B cell (primary cell): ENCODE measurements at regions not wholly inside any gene's neighbourhood (a gene's known extent, or its start where the extent isn't known, plus 50 kb on each side); places are given as distances from the start of the nearest gene placed in this dataset.

Experiments
- EZH2 ChIP-seq: IDR thresholded peaks from 2 replicates; pipeline ENCODE4 v1.6.1; 2012; ENCODE audit warnings: borderline replicate concordance, low read depth, mild to moderate bottlenecking, moderate library complexity, low read length; ENCODE audit not compliant: insufficient read depth, poor library complexity, severe bottlenecking
- TF ChIP-seq, protein P1 (sequence below): fragments of 200-600 bp; IDR thresholded peaks from one replicate; pipeline ENCODE4 v1.8.0; 2022; ENCODE audit warnings: antibody characterized with exemption, mild to moderate bottlenecking

DNA sequence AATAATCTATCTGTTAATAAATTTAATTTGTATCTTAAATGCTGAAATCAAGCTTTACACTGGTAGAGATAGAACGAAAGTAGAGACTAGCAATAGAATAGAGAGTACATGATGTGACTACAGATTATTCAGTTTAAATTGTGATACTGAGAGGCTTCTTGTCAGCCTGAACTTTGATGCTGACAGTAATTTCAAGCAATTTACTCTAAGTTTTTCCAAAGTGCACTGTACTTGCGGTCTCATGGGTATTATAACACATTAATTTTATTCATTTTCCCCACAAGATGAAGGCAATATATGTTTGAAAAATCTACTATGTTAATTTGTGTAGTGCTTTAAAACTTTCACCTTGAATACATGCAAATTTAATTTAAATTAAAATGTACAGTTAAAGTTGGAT is 914.0 kb upstream of the FBXO33 start:
- TF ChIP-seq, protein P1, sequence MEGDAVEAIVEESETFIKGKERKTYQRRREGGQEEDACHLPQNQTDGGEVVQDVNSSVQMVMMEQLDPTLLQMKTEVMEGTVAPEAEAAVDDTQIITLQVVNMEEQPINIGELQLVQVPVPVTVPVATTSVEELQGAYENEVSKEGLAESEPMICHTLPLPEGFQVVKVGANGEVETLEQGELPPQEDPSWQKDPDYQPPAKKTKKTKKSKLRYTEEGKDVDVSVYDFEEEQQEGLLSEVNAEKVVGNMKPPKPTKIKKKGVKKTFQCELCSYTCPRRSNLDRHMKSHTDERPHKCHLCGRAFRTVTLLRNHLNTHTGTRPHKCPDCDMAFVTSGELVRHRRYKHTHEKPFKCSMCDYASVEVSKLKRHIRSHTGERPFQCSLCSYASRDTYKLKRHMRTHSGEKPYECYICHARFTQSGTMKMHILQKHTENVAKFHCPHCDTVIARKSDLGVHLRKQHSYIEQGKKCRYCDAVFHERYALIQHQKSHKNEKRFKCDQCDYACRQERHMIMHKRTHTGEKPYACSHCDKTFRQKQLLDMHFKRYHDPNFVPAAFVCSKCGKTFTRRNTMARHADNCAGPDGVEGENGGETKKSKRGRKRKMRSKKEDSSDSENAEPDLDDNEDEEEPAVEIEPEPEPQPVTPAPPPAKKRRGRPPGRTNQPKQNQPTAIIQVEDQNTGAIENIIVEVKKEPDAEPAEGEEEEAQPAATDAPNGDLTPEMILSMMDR: no peak
- no peak for TF ChIP-seq EZH2
